ENCODE measurements at regions not wholly inside any gene's neighbourhood (a gene's known extent, or its start where the extent isn't known, plus 50 kb on each side); places are given as distances from the start of the nearest gene placed in this dataset.

- DNase-seq (ENCODE audit: low read depth) = no peak
Measured at GRCh38 chr22:44615146-44615545, 86.9 kb upstream of the PRR5 start.

- DNase-seq (ENCODE audit: low read depth) = no peak
Measured at GRCh38 chr22:44613196-44613595, 88.8 kb upstream of the PRR5 start.

GRCh38 chr22:44611880-44612496 lies 90.0 kb upstream of the PRR5 start:
- no peak for DNase-seq (ENCODE audit: low read depth)

- DNase-seq (ENCODE audit: low read depth) = no peak
Measured at GRCh38 chr22:44610071-44610470, 91.9 kb upstream of the PRR5 start.

- DNase-seq (ENCODE audit: low read depth) = no peak
Measured at GRCh38 chr22:44609400-44609988, 92.5 kb upstream of the PRR5 start.

- no peak for DNase-seq (ENCODE audit: low read depth)
Measured at GRCh38 chr22:44608597-44609399, 93.2 kb upstream of the PRR5 start.

GRCh38 chr22:44606126-44606525 lies 95.9 kb upstream of the PRR5 start:
- no peak for DNase-seq (ENCODE audit: low read depth)

- no peak for DNase-seq (ENCODE audit: low read depth)
Measured at GRCh38 chr22:44605486-44605885, 96.5 kb upstream of the PRR5 start.

- no peak for DNase-seq (ENCODE audit: low read depth)
Measured at GRCh38 chr22:44604991-44605390, 97.0 kb upstream of the PRR5 start.

GRCh38 chr22:44604455-44604854 lies 97.5 kb upstream of the PRR5 start:
- DNase-seq (ENCODE audit: low read depth) = no peak

- DNase-seq (ENCODE audit: low read depth) = no peak
Measured at GRCh38 chr22:44603767-44604166, 98.2 kb upstream of the PRR5 start.

- DNase-seq (ENCODE audit: low read depth) = no peak
Measured at GRCh38 chr22:44601725-44602124, 100.3 kb upstream of the PRR5 start.

GRCh38 chr22:44601189-44601588 lies 100.8 kb upstream of the PRR5 start:
- no peak for DNase-seq (ENCODE audit: low read depth)

- DNase-seq (ENCODE audit: low read depth) = no peak
Measured at GRCh38 chr22:44600207-44600785, 101.7 kb upstream of the PRR5 start.

GRCh38 chr22:44599500-44600140 lies 101.6 kb upstream of the RTL6 start:
- DNase-seq (ENCODE audit: low read depth) = no peak

GRCh38 chr22:44599084-44599483 lies 101.1 kb upstream of the RTL6 start:
- DNase-seq (ENCODE audit: low read depth) = no peak

- DNase-seq (ENCODE audit: low read depth) = no peak
Measured at GRCh38 chr22:44597616-44598015, 99.6 kb upstream of the RTL6 start.

GRCh38 chr22:44596396-44597125 lies 98.5 kb upstream of the RTL6 start:
- no peak for DNase-seq (ENCODE audit: low read depth)

GRCh38 chr22:44595841-44596341 lies 97.9 kb upstream of the RTL6 start:
- no peak for DNase-seq (ENCODE audit: low read depth)

- no peak for DNase-seq (ENCODE audit: low read depth)
Measured at GRCh38 chr22:44594951-44595350, 96.9 kb upstream of the RTL6 start.

GRCh38 chr22:44592824-44593148 lies 94.8 kb upstream of the RTL6 start:
- no peak for DNase-seq (ENCODE audit: low read depth)
